ENCODE measurements at regions not wholly inside any gene's neighbourhood (a gene's known extent, or its start where the extent isn't known, plus 50 kb on each side); places are given as distances from the start of the nearest gene placed in this dataset.

DNA sequence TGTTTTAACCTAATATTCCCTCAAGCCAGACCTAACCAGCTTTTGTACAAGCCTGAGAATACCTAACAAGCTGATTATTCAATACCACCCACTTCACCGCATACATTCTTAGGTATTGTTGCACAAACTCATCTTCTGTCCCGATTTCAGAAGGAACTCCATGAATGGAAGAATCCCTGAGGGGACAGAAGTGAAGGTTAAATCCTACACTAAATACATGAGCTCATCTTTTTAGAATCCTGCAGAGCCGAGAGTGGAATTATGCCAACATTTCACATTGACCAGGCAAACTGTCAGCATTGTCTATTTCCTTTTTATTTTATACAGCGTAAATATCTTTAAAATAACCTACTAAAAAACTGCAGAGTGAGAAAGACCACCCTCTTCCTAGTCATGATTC, 140.7 kb upstream of the PRICKLE1 start:
- TF ChIP-seq, protein P1, sequence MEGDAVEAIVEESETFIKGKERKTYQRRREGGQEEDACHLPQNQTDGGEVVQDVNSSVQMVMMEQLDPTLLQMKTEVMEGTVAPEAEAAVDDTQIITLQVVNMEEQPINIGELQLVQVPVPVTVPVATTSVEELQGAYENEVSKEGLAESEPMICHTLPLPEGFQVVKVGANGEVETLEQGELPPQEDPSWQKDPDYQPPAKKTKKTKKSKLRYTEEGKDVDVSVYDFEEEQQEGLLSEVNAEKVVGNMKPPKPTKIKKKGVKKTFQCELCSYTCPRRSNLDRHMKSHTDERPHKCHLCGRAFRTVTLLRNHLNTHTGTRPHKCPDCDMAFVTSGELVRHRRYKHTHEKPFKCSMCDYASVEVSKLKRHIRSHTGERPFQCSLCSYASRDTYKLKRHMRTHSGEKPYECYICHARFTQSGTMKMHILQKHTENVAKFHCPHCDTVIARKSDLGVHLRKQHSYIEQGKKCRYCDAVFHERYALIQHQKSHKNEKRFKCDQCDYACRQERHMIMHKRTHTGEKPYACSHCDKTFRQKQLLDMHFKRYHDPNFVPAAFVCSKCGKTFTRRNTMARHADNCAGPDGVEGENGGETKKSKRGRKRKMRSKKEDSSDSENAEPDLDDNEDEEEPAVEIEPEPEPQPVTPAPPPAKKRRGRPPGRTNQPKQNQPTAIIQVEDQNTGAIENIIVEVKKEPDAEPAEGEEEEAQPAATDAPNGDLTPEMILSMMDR (IDR thresholded peaks at IDR 0.05), result no peak
- TF ChIP-seq POLR2A (IDR thresholded peaks at IDR 0.05), result no peak
